ENCODE measurements at regions not wholly inside any gene's neighbourhood (a gene's known extent, or its start where the extent isn't known, plus 50 kb on each side); places are given as distances from the start of the nearest gene placed in this dataset.
"Not testable (repeated sequence)": the region's sequence is repeated elsewhere in the genome, so short reads cannot be mapped to it uniquely, and the experiment has no call there.

GRCh38 chr17:71874773-71875172, 246.0 kb upstream of the SOX9 start:
- TF ChIP-seq CTCF, POLR2A (IDR thresholded peaks at IDR 0.05): not testable (repeated sequence)
